ENCODE measurements at regions not wholly inside any gene's neighbourhood (a gene's known extent, or its start where the extent isn't known, plus 50 kb on each side); places are given as distances from the start of the nearest gene placed in this dataset.

- TF ChIP-seq POLR2A (IDR thresholded peaks at IDR 0.05) (no peak), POLR2AphosphoS5 (IDR thresholded peaks at IDR 0.05) (peak in 1 of 3 donors; percentile 23)
Measured at GRCh38 chr4:115759231-115759630, 645.8 kb upstream of the NDST4 start.
